ENCODE measurements at regions not wholly inside any gene's neighbourhood (a gene's known extent, or its start where the extent isn't known, plus 50 kb on each side); places are given as distances from the start of the nearest gene placed in this dataset.

- TF ChIP-seq SMC3 (IDR thresholded peaks at IDR 0.05; ENCODE audit: low read depth, low read length), result no peak
- no peak for TF ChIP-seq NRF1 (IDR thresholded peaks at IDR 0.05; ENCODE audit: low read depth, low read length)
- TF ChIP-seq RFX5 (IDR thresholded peaks at IDR 0.05; ENCODE audit: low read length), result no peak
- no peak for TF ChIP-seq RXRA (IDR thresholded peaks at IDR 0.05; ENCODE audit: borderline replicate concordance, low read depth)
- TF ChIP-seq FOXM1 (IDR thresholded peaks at IDR 0.05; ENCODE audit: low read depth), result no peak
- no peak for TF ChIP-seq NFIC (IDR thresholded peaks at IDR 0.05; ENCODE audit: borderline replicate concordance)
- TF ChIP-seq JUND (IDR thresholded peaks at IDR 0.05), result no peak
- no peak for TF ChIP-seq USF2 (IDR thresholded peaks at IDR 0.05; ENCODE audit: borderline replicate concordance, low read depth, low read length)
- TF ChIP-seq FOXJ3 (CRISPR knock-in tag; IDR thresholded peaks at IDR 0.05), result no peak
- TF ChIP-seq GATA2 (CRISPR knock-in tag; IDR thresholded peaks at IDR 0.05), result no peak
- TF ChIP-seq MXI1 (IDR thresholded peaks at IDR 0.05; ENCODE audit: low read depth, low read length), result no peak
- TF ChIP-seq EP300 (IDR thresholded peaks at IDR 0.05; ENCODE audit: borderline replicate concordance in 1 of 2, low read depth in 1 of 2, low read length in 1 of 2), result no peak
- TF ChIP-seq MEF2A (IDR thresholded peaks at IDR 0.05; ENCODE audit: borderline replicate concordance, low read depth), result no peak
- no peak for TF ChIP-seq TCF12 (IDR thresholded peaks at IDR 0.05)
- no peaks in the 10 kb centered on the region for H3F3A ChIP-seq (replicated peaks; ENCODE audit: insufficient read depth)
- no peak overlapping the region for H2AFZ ChIP-seq (ENCODE audit: low read depth)
- H3K4me1 ChIP-seq (ENCODE audit: control insufficient read depth in 1 of 2, insufficient read depth in 2 of 2, low read depth in 1 of 2, low read length in 1 of 2), result no peaks in the 10 kb centered on the region
- no peak overlapping the region for H3K4me2 ChIP-seq
- 0 out of 2 replicates have a peak, but pooled peaks cover 4% of the 10 kb centered on the region for H3K27me3 ChIP-seq (ENCODE audit: insufficient read depth)
- DNase-seq, result no peak
- H4K20me1 ChIP-seq (ENCODE audit: insufficient read depth), result no peaks in the 10 kb centered on the region
- H3K9me3 ChIP-seq, result no peaks in the 10 kb centered on the region; the same call in 1 of the 2 replicates
- H3K9ac ChIP-seq, result no peak overlapping the region
- WGBS (ENCODE audit: low lambda C conversion rate), result 14% methylated on average over 6 of the region's 6 CpGs
- CTCF ChIA-PET, result no interaction called here
- H3K36me3 ChIP-seq (replicated peaks in 1 of 2; ENCODE audit: control insufficient read depth in 1 of 2, insufficient read depth in 2 of 2, low read length in 1 of 2), result no peaks in the 10 kb centered on the region
- no peak overlapping the region for H3K4me3 ChIP-seq (ENCODE audit: low read depth in 2 of 2, low read length in 1 of 2)
- no peaks in the 10 kb centered on the region for H3K79me2 ChIP-seq (ENCODE audit: insufficient read depth)
- 0 out of 2 replicates have a peak, but pooled peaks cover 4% of the 10 kb centered on the region for H3K9me2 ChIP-seq
- no peak overlapping the region for H3K27ac ChIP-seq (ENCODE audit: low read depth in 2 of 2, low read length in 1 of 2)
- POLR2A ChIA-PET, result no interaction called here
These were observed 252.6 kb upstream of the SPAG17 start for GRCh38 chr1:118437664-118438063.

- CTCF ChIA-PET, result no interaction called here
These were observed 244.8 kb upstream of the SPAG17 start for GRCh38 chr1:118429856-118430255.

More at GRCh38 chr1:118429856-118430255, 244.8 kb upstream of the SPAG17 start:
- Histone ChIP-seq H3K4me2 (no peak overlapping the region), H3K36me3 (replicated peaks in 1 of 2; ENCODE audit: control insufficient read depth in 1 of 2, insufficient read depth in 2 of 2, low read length in 1 of 2) (no peaks in the 10 kb centered on the region), H3F3A (replicated peaks; ENCODE audit: insufficient read depth) (no peaks in the 10 kb centered on the region), H3K4me1 (ENCODE audit: control insufficient read depth in 1 of 2, insufficient read depth in 2 of 2, low read depth in 1 of 2, low read length in 1 of 2) (no peaks in the 10 kb centered on the region), H3K27ac (ENCODE audit: low read depth in 2 of 2, low read length in 1 of 2) (no peak overlapping the region), H3K79me2 (ENCODE audit: insufficient read depth) (no peaks in the 10 kb centered on the region), H3K9me3 (no peaks in the 10 kb centered on the region), H3K4me3 (ENCODE audit: low read depth in 2 of 2, low read length in 1 of 2) (no peak overlapping the region), H4K20me1 (ENCODE audit: insufficient read depth) (no peaks in the 10 kb centered on the region), H2AFZ (ENCODE audit: low read depth) (no peak overlapping the region), H3K9ac (no peak overlapping the region), H3K9me2 (no peaks in the 10 kb centered on the region), H3K27me3 (ENCODE audit: insufficient read depth) (peaks cover 4% of the 10 kb centered on the region; the same call in 1 of the 2 replicates)
- POLR2A ChIA-PET, result no interaction called here
- 0% methylated on average over 4 of the region's 4 CpGs for WGBS (ENCODE audit: low lambda C conversion rate)
- TF ChIP-seq RCOR1 (IDR thresholded peaks at IDR 0.05; ENCODE audit: low read length) (no peak), NFIC (IDR thresholded peaks at IDR 0.05; ENCODE audit: borderline replicate concordance) (no peak), TCF12 (IDR thresholded peaks at IDR 0.05) (no peak), ZBTB33 (IDR thresholded peaks at IDR 0.05; ENCODE audit: borderline replicate concordance, low read depth) (no peak), GABPA (IDR thresholded peaks at IDR 0.05; ENCODE audit: low read depth) (no peak), RXRA (IDR thresholded peaks at IDR 0.05; ENCODE audit: borderline replicate concordance, low read depth) (no peak), JUND (IDR thresholded peaks at IDR 0.05) (no peak), FOXJ3 (CRISPR knock-in tag; IDR thresholded peaks at IDR 0.05) (no peak), POLR2AphosphoS5 (IDR thresholded peaks at IDR 0.05; ENCODE audit: low read depth, low read length) (no peak), EP300 (IDR thresholded peaks at IDR 0.05; ENCODE audit: borderline replicate concordance in 1 of 2, low read depth in 1 of 2, low read length in 1 of 2) (no peak), RFX5 (IDR thresholded peaks at IDR 0.05; ENCODE audit: low read length) (no peak), CHD2 (IDR thresholded peaks at IDR 0.05; ENCODE audit: low read length, partially characterized antibody) (no peak), CTCF (IDR thresholded peaks at IDR 0.05) (no peak), EZH2phosphoT487 (IDR thresholded peaks at IDR 0.05; ENCODE audit: borderline replicate concordance, low read depth) (no peak), MAX (IDR thresholded peaks at IDR 0.05; ENCODE audit: low read depth) (no peak), MXI1 (IDR thresholded peaks at IDR 0.05; ENCODE audit: low read depth, low read length) (no peak), TEAD4 (IDR thresholded peaks at IDR 0.05; ENCODE audit: borderline replicate concordance, insufficient read depth) (no peak), GATA2 (CRISPR knock-in tag; IDR thresholded peaks at IDR 0.05) (no peak), MEF2A (IDR thresholded peaks at IDR 0.05; ENCODE audit: borderline replicate concordance, low read depth) (no peak)
- no peak for DNase-seq

Measured in SK-N-SH (cell line).